H1 (cell line): ENCODE measurements at regions not wholly inside any gene's neighbourhood (a gene's known extent, or its start where the extent isn't known, plus 50 kb on each side); places are given as distances from the start of the nearest gene placed in this dataset.

ENCODE experiments used
- CHD7 ChIP-seq: fragments of 300-600 bp; sonication (generic); IDR thresholded peaks from 2 replicates; pipeline ENCODE4 v1.7.1; 2012; ENCODE audit warnings: low read length, moderate library complexity, mild to moderate bottlenecking, inconsistent platforms; ENCODE audit not compliant: insufficient replicate concordance
- FOSL1 ChIP-seq: IDR thresholded peaks from 2 replicates; pipeline ENCODE4 v1.6.1; 2011; ENCODE audit warnings: mild to moderate bottlenecking, low read depth, low read length, moderate library complexity; ENCODE audit not compliant: insufficient read depth
- PHF8 ChIP-seq: fragments of 200-600 bp; sonication (generic); conservative IDR thresholded peaks from 2 replicates; pipeline ENCODE4 v1.7.1; 2012; ENCODE audit warnings: low read depth, mild to moderate bottlenecking, inconsistent platforms, low read length, moderate library complexity

GRCh38 chr19:29104605-29105241 lies 108.2 kb downstream of the UQCRFS1 start (continued):
- no peak for TF ChIP-seq CHD7
- TF ChIP-seq FOSL1, result no peak
- TF ChIP-seq PHF8, result no peak
